Stomach (tissue), 4 donors: ENCODE measurements at regions not wholly inside any gene's neighbourhood (a gene's known extent, or its start where the extent isn't known, plus 50 kb on each side); places are given as distances from the start of the nearest gene placed in this dataset.

Source experiments
- CTCF ChIP-seq, 7 experiments: fragments of 450-650 bp in 4 of 7; fragments of 200-600 bp in 3 of 7; sonication (generic) in 3 of 7; IDR thresholded peaks; one replicate each; pipeline ENCODE4 v1.5.1; 2016 to 2019; ENCODE audit warnings: antibody characterized with exemption in 7 of 7, control low read depth in 2 of 7, mild to moderate bottlenecking in 1 of 7
- POLR2AphosphoS5 ChIP-seq, 3 donors: sonication (generic); formaldehyde crosslinking; IDR thresholded peaks; one replicate each; pipeline ENCODE4 v1.6.1; 2016; ENCODE audit warnings: antibody characterized with exemption in 3 of 3

GRCh38 chr10:43843321-43844101 is 194.8 kb upstream of the ZNF32 start:
- TF ChIP-seq CTCF (IDR thresholded peaks at IDR 0.05) (no peak), POLR2AphosphoS5 (IDR thresholded peaks at IDR 0.05) (peak in 2 of 3 donors; percentile 13 to 17)
